ENCODE measurements at regions not wholly inside any gene's neighbourhood (a gene's known extent, or its start where the extent isn't known, plus 50 kb on each side); places are given as distances from the start of the nearest gene placed in this dataset.

DNA sequence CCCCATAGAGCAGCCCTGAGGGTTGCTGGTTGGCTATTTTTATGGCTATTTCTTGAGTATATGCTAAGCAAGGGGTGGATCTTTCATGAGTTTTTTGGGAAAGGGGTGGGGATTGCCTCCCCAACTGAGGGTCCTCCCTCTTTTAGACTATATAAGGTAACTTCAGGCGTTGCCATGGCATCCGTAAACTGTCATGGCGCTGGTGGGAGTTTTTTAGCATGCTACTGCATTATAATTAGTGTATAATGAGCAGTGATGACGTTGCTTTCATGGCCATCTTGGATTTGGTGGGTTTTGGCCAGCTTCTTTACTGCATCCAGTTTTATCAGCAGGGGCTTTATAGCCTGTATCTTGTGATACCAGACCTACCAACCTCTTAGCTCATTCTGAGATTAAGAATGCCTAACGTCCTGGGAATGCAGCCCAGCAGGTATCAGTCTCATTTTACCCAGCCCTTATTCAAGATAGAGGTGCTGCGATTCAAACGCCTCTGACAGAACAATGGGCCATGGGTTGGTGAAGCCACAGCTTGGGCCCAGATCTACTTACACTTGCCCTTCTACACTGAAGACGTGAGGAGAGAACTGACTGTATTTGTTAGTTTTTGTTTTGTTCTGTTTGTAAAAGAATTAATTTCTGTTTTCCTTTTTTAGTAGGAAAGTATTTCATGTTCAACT is 53.8 kb upstream of the TMEM163 start:
- in situ Hi-C loops (cut with MboI; ENCODE audit: low sequenced_read_pairs) = no loop called here
- Histone ChIP-seq H4K20me1 (ENCODE audit: insufficient read depth, low read length) (no peaks in the 10 kb centered on the region), H3K18ac (ENCODE audit: low read depth, low read length) (no peak overlapping the region), H3K36me3 (ENCODE audit: control insufficient read depth, insufficient read depth, low read length) (no peaks in the 10 kb centered on the region), H2AK5ac (ENCODE audit: low read depth, low read length) (no peak overlapping the region), H3K4me1 (ENCODE audit: control insufficient read depth, insufficient read depth, low read length) (no peaks in the 10 kb centered on the region), H3K79me1 (ENCODE audit: low read depth in 1 of 2, low read length in 2 of 2) (no peaks in the 10 kb centered on the region), H3K4me2 (ENCODE audit: low read depth, low read length) (no peak overlapping the region), H2BK15ac (ENCODE audit: low read depth, low read length) (no peak overlapping the region), H2BK5ac (ENCODE audit: low read depth, low read length, poor library complexity, severe bottlenecking) (no peak overlapping the region), H3K9ac (ENCODE audit: low read depth, low read length) (no peak overlapping the region), H3K9me3 (ENCODE audit: control insufficient read depth, insufficient read depth, low read length) (no peaks in the 10 kb centered on the region), H4K91ac (ENCODE audit: insufficient read depth, low read depth, low read length) (no peak overlapping the region), H2AFZ (replicated peaks; ENCODE audit: low read length, poor library complexity) (no peak overlapping the region), H3K27ac (ENCODE audit: insufficient read depth, low read length) (no peak overlapping the region), H4K8ac (ENCODE audit: low read depth in 2 of 2, low read length in 2 of 2) (no peak overlapping the region), H3K27me3 (ENCODE audit: control insufficient read depth, insufficient read depth, low read length) (no peaks in the 10 kb centered on the region), H3K4ac (ENCODE audit: low read depth, low read length) (no peak overlapping the region), H3K23ac (ENCODE audit: low read depth, low read length) (no peak overlapping the region), H2BK20ac (ENCODE audit: low read depth, low read length) (no peak overlapping the region), H4K5ac (ENCODE audit: low read depth, low read length) (no peak overlapping the region), H3K56ac (ENCODE audit: extremely low read depth, insufficient read depth, low read length) (no peak overlapping the region), H2AK9ac (replicated peaks; ENCODE audit: low read depth, low read length, poor library complexity) (no peak overlapping the region), H2BK120ac (ENCODE audit: low read depth, low read length) (no peak overlapping the region), H3K4me3 (ENCODE audit: insufficient read depth, low read depth, low read length) (no peak overlapping the region), H3K14ac (replicated peaks; ENCODE audit: low read depth, low read length) (no peak overlapping the region), H3K9me1 (ENCODE audit: insufficient read depth, low read length) (no peaks in the 10 kb centered on the region)
- intact Hi-C loops (cut with micrococcal nuclease) = no loop called here
- DNase-seq (no peak), ATAC-seq (ENCODE audit: low read depth) (no peak)
- BruUV-seq (replicated peaks) = no TSS peak
- no peak for TF ChIP-seq CTCF (conservative IDR thresholded peaks at IDR 0.05; ENCODE audit: low read depth, low read length)
- TF ChIP-seq CEBPB (IDR thresholded peaks at IDR 0.05; ENCODE audit: low read depth, low read length) = no peak
- TF ChIP-seq, protein P1, sequence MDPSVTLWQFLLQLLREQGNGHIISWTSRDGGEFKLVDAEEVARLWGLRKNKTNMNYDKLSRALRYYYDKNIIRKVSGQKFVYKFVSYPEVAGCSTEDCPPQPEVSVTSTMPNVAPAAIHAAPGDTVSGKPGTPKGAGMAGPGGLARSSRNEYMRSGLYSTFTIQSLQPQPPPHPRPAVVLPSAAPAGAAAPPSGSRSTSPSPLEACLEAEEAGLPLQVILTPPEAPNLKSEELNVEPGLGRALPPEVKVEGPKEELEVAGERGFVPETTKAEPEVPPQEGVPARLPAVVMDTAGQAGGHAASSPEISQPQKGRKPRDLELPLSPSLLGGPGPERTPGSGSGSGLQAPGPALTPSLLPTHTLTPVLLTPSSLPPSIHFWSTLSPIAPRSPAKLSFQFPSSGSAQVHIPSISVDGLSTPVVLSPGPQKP (IDR thresholded peaks at IDR 0.05; ENCODE audit: borderline replicate concordance, low read depth, low read length) = no peak
- TF ChIP-seq RAD21 (IDR thresholded peaks at IDR 0.05; ENCODE audit: low read length) = no peak
- no peak for TF ChIP-seq SMC3 (IDR thresholded peaks at IDR 0.05; ENCODE audit: low read depth, low read length)
- TF ChIP-seq RCOR1 (IDR thresholded peaks at IDR 0.05; ENCODE audit: insufficient replicate concordance, low read length) = no peak
- no peak for TF ChIP-seq BHLHE40 (IDR thresholded peaks at IDR 0.05; ENCODE audit: low read depth, low read length)
- no peak for TF ChIP-seq MAFK (IDR thresholded peaks at IDR 0.05; ENCODE audit: low read depth, low read length)
- no peak for TF ChIP-seq MAZ (IDR thresholded peaks at IDR 0.05; ENCODE audit: borderline replicate concordance, low read depth, low read length)
- TF ChIP-seq MXI1 (IDR thresholded peaks at IDR 0.05; ENCODE audit: borderline replicate concordance, low read depth, low read length) = no peak
- TF ChIP-seq NFE2L2 (IDR thresholded peaks at IDR 0.05; ENCODE audit: low read depth, low read length) = no peak
- TF ChIP-seq FOS (IDR thresholded peaks at IDR 0.05; ENCODE audit: low read depth, low read length) = no peak
- TF ChIP-seq POLR2A (IDR thresholded peaks at IDR 0.05; ENCODE audit: low read depth, low read length) = no peak
- POLR2A ChIA-PET (ENCODE audit: unreplicated experiment) = no interaction called here
- dilution Hi-C loops (cut with HindIII; ENCODE audit: low sequenced_read_pairs, unreplicated experiment) = no loop called here
- WGBS, 2 experiments (ENCODE audit: extremely low coverage in 2 of 2, insufficient read length in 1 of 2) = no CpG with 5 or more reads among the region's 8 CpGs
- CTCF ChIA-PET = no interaction called here
